GM21367 (cell line): ENCODE measurements at regions not wholly inside any gene's neighbourhood (a gene's known extent, or its start where the extent isn't known, plus 50 kb on each side); places are given as distances from the start of the nearest gene placed in this dataset.

Experiments
- ATAC-seq: cut with Tn5 transposase; IDR thresholded peaks from one replicate; pipeline ENCODE4 v1.9.1; 2021; ENCODE audit not compliant: unreplicated experiment

- no peak for ATAC-seq
Observed at GRCh38 chr10:108753326-108753725, 1170.0 kb downstream of the XPNPEP1 start.

GRCh38 chr10:108749042-108749441, 1174.3 kb downstream of the XPNPEP1 start:
- no peak for ATAC-seq

- ATAC-seq: no peak
Observed at GRCh38 chr10:108736111-108736510, 1187.2 kb downstream of the XPNPEP1 start.

- no peak for ATAC-seq
Observed at GRCh38 chr10:108735380-108735779, 1187.9 kb downstream of the XPNPEP1 start.

- ATAC-seq: no peak
Observed at GRCh38 chr10:108721874-108722273, 1201.4 kb downstream of the XPNPEP1 start.

- ATAC-seq: no peak
Observed at GRCh38 chr10:108716352-108716751, 1207.0 kb downstream of the XPNPEP1 start.

GRCh38 chr10:108709927-108710722, 1213.2 kb downstream of the XPNPEP1 start:
- no peak for ATAC-seq

GRCh38 chr10:108708363-108708762, 1214.9 kb downstream of the XPNPEP1 start:
- ATAC-seq: no peak

- peak; percentile 86 for ATAC-seq
Observed at GRCh38 chr10:108696792-108697477, 1226.4 kb downstream of the XPNPEP1 start.

GRCh38 chr10:108691126-108691525, 1232.2 kb downstream of the XPNPEP1 start:
- ATAC-seq: no peak

- no peak for ATAC-seq
Observed at GRCh38 chr10:108690530-108690929, 1232.8 kb downstream of the XPNPEP1 start.

- ATAC-seq: no peak
Observed at GRCh38 chr10:108689891-108690290, 1233.4 kb downstream of the XPNPEP1 start.

- peak; percentile 71 for ATAC-seq
Observed at GRCh38 chr10:108688314-108688713, 1235.0 kb downstream of the XPNPEP1 start.

GRCh38 chr10:108685863-108686531, 1237.3 kb downstream of the XPNPEP1 start:
- no peak for ATAC-seq

GRCh38 chr10:108684431-108684830, 1238.9 kb downstream of the XPNPEP1 start:
- no peak for ATAC-seq

GRCh38 chr10:108673741-108674140, 1249.6 kb downstream of the XPNPEP1 start:
- ATAC-seq: no peak

- ATAC-seq: no peak
Observed at GRCh38 chr10:108663587-108663986, 1259.7 kb downstream of the XPNPEP1 start.

- no peak for ATAC-seq
Observed at GRCh38 chr10:108662975-108663374, 1260.3 kb downstream of the XPNPEP1 start.

- ATAC-seq: no peak
Observed at GRCh38 chr10:108655057-108655456, 1268.3 kb downstream of the XPNPEP1 start.

GRCh38 chr10:108653531-108653930, 1269.8 kb downstream of the XPNPEP1 start:
- no peak for ATAC-seq

- ATAC-seq: no peak
Observed at GRCh38 chr10:108639010-108639409, 1284.3 kb downstream of the XPNPEP1 start.

- no peak for ATAC-seq
Observed at GRCh38 chr10:108638225-108638624, 1285.1 kb downstream of the XPNPEP1 start.
